Tibial nerve (tissue), 3 donors: ENCODE measurements at regions not wholly inside any gene's neighbourhood (a gene's known extent, or its start where the extent isn't known, plus 50 kb on each side); places are given as distances from the start of the nearest gene placed in this dataset.

Source experiments
- POLR2A ChIP-seq, 2 donors: fragments of 450-650 bp; IDR thresholded peaks; one replicate each; pipeline ENCODE4 v1.6.1; 2017; ENCODE audit warnings: antibody characterized with exemption in 2 of 2, mild to moderate bottlenecking in 2 of 2, moderate library complexity in 2 of 2
- TF ChIP-seq, protein P1 (sequence below), 5 experiments: fragments of 200-600 bp in 3 of 5; fragments of 450-650 bp in 2 of 5; sonication (generic) in 3 of 5; IDR thresholded peaks; one replicate each; pipeline ENCODE4 v1.5.1; 2016 to 2019; ENCODE audit warnings: antibody characterized with exemption in 5 of 5, mild to moderate bottlenecking in 3 of 5, moderate library complexity in 2 of 5

DNA sequence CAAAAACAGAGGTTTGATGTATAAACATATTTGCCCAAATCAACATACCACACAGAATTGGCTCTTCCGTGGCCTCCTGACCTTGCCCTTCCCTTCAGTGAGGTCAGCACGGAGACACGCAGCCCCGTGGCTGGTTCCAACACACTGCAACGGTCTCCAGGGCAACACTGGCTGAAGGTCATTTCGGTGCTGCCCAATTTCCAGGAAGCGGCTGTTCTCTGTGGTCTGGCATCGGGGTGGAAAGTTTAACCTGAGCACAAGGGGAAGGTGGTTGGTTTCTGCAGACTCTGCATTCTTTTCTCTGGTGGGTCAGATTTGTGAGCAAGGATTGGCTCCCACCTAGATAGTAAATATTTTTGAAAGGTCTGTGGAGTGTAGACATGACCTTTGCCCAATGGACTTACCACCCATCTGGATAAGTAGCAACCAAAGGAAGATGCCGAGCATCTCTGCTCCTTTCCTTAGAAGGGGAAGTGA, 177.6 kb upstream of the PHACTR1 start:
- TF ChIP-seq, protein P1, sequence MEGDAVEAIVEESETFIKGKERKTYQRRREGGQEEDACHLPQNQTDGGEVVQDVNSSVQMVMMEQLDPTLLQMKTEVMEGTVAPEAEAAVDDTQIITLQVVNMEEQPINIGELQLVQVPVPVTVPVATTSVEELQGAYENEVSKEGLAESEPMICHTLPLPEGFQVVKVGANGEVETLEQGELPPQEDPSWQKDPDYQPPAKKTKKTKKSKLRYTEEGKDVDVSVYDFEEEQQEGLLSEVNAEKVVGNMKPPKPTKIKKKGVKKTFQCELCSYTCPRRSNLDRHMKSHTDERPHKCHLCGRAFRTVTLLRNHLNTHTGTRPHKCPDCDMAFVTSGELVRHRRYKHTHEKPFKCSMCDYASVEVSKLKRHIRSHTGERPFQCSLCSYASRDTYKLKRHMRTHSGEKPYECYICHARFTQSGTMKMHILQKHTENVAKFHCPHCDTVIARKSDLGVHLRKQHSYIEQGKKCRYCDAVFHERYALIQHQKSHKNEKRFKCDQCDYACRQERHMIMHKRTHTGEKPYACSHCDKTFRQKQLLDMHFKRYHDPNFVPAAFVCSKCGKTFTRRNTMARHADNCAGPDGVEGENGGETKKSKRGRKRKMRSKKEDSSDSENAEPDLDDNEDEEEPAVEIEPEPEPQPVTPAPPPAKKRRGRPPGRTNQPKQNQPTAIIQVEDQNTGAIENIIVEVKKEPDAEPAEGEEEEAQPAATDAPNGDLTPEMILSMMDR (IDR thresholded peaks at IDR 0.05), result no peak
- no peak for TF ChIP-seq POLR2A (IDR thresholded peaks at IDR 0.05)
